ENCODE measurements at regions not wholly inside any gene's neighbourhood (a gene's known extent, or its start where the extent isn't known, plus 50 kb on each side); places are given as distances from the start of the nearest gene placed in this dataset.

- dilution Hi-C loops (cut with MboI; ENCODE audit: extremely low pct_ligation_motif_present, low sequenced_read_pairs) (no loop called here), intact Hi-C loops (cut with micrococcal nuclease) (no loop called here)
- Histone ChIP-seq H3K36me3 (ENCODE audit: control insufficient read depth in 2 of 2, extremely low read depth in 1 of 2, insufficient read depth in 2 of 2, low read length in 2 of 2) (no peaks in the 10 kb centered on the region), H3K9me1 (replicated peaks; ENCODE audit: control insufficient read depth, extremely low read depth, insufficient read depth, low read length) (no peaks in the 10 kb centered on the region), H3K27me3 (ENCODE audit: control insufficient read depth in 2 of 2, insufficient read depth in 2 of 2, low read length in 2 of 2) (no peaks in the 10 kb centered on the region), H3K9me3 (replicated peaks; ENCODE audit: control insufficient read depth, insufficient read depth, low read length) (no peaks in the 10 kb centered on the region), H2AFZ (ENCODE audit: low read depth, low read length) (no peak overlapping the region), H4K20me1 (replicated peaks; ENCODE audit: control insufficient read depth, extremely low read depth, insufficient read depth, low read length) (no peaks in the 10 kb centered on the region), H3K27ac (ENCODE audit: insufficient read depth, low read depth, low read length) (no peak overlapping the region), H3K4me1 (ENCODE audit: control insufficient read depth, extremely low read depth, insufficient read depth, low read length) (peaks cover 2% of the 10 kb centered on the region), H3K79me2 (ENCODE audit: control insufficient read depth, insufficient read depth, low read length) (no peaks in the 10 kb centered on the region), H3K9ac (replicated peaks; ENCODE audit: extremely low read depth, insufficient read depth, low read length) (no peak overlapping the region), H3K4me3 (replicated peaks in 1 of 3; ENCODE audit: insufficient read depth in 1 of 3, low read depth in 1 of 3, low read length in 3 of 3) (no peak overlapping the region), H3K4me2 (ENCODE audit: insufficient read depth, low read length) (no peak overlapping the region)
- TF ChIP-seq POLR2A (IDR thresholded peaks at IDR 0.05; ENCODE audit: low read depth, low read length) (no peak), GATA2 (IDR thresholded peaks at IDR 0.05; ENCODE audit: insufficient read depth, insufficient read length, low read depth, low read length) (no peak), JUN (IDR thresholded peaks at IDR 0.05; ENCODE audit: borderline replicate concordance, insufficient read depth, insufficient read length, low read depth) (no peak), EZH2 (IDR thresholded peaks at IDR 0.05; ENCODE audit: borderline replicate concordance, low read depth, low read length, severe bottlenecking) (no peak), POLR2AphosphoS5 (IDR thresholded peaks at IDR 0.05; ENCODE audit: insufficient read depth, low read depth, low read length) (no peak), MAX (IDR thresholded peaks at IDR 0.05; ENCODE audit: insufficient read depth, insufficient read length) (no peak), MYC (IDR thresholded peaks at IDR 0.05; ENCODE audit: low read depth, low read length) (no peak), FOS (IDR thresholded peaks at IDR 0.05; ENCODE audit: borderline replicate concordance, insufficient read depth, low read length) (no peak), CTCF (IDR thresholded peaks at IDR 0.05; ENCODE audit: extremely low read depth in 1 of 2, insufficient read depth in 1 of 2, low read depth in 1 of 2, low read length in 2 of 2) (no peak)
- BruUV-seq (replicated peaks), result no TSS peak
- CTCF ChIA-PET, result no interaction called here
- DNase-seq (ENCODE audit: low read depth, low spot score), result no peak
- POLR2A ChIA-PET, result no interaction called here
- FAIRE-seq, result no peak
These were observed 92.5 kb upstream of the MED13L start for GRCh38 chr12:116370004-116370404.
